ENCODE measurements at regions not wholly inside any gene's neighbourhood (a gene's known extent, or its start where the extent isn't known, plus 50 kb on each side); places are given as distances from the start of the nearest gene placed in this dataset.

- TF ChIP-seq CTCF (IDR thresholded peaks at IDR 0.05; ENCODE audit: low read length) (no peak), EZH2 (IDR thresholded peaks at IDR 0.05; ENCODE audit: borderline replicate concordance, low read length) (no peak)
These were observed 86.5 kb upstream of the SLC38A2 start for GRCh38 chr12:46459111-46459510.
